Tibial nerve (tissue), 3 donors: ENCODE measurements at regions not wholly inside any gene's neighbourhood (a gene's known extent, or its start where the extent isn't known, plus 50 kb on each side); places are given as distances from the start of the nearest gene placed in this dataset.

ENCODE experiments used
- EP300 ChIP-seq, 2 donors: sonication (generic); formaldehyde crosslinking; IDR thresholded peaks; one replicate each; pipeline ENCODE4 v1.6.1; 2017; ENCODE audit warnings: antibody characterized with exemption in 2 of 2, mild to moderate bottlenecking in 1 of 2
- POLR2A ChIP-seq, 2 donors: fragments of 450-650 bp; IDR thresholded peaks; one replicate each; pipeline ENCODE4 v1.6.1; 2017; ENCODE audit warnings: antibody characterized with exemption in 2 of 2, mild to moderate bottlenecking in 2 of 2, moderate library complexity in 2 of 2

GRCh38 chr9:88890546-88890945 lies 100.7 kb upstream of the S1PR3 start:
- no peak for TF ChIP-seq POLR2A (IDR thresholded peaks at IDR 0.05)
- TF ChIP-seq EP300 (IDR thresholded peaks at IDR 0.05), result no peak
